Posterior cingulate gyrus (tissue), 11 donors: ENCODE measurements at regions not wholly inside any gene's neighbourhood (a gene's known extent, or its start where the extent isn't known, plus 50 kb on each side); places are given as distances from the start of the nearest gene placed in this dataset.
A peak's percentile ranks its signal among the peaks of the same experiment; 100 is the strongest.
"Not testable (repeated sequence)": the region's sequence is repeated elsewhere in the genome, so short reads cannot be mapped to it uniquely, and the experiment has no call there.

ENCODE experiments used
- DNase-seq, 10 donors: peaks; one replicate each; pipeline versions ENCODE4 v3.0.0 to v3.0.0-alpha.2; 2020 to 2021; ENCODE audit warnings: mixed read lengths in 3 of 10
- intact Hi-C: fragments of 100-400 bp; cut with DNase I; formaldehyde crosslinking; loops from one replicate; pipeline ENCODE4 v1.15.1; 2023

DNA sequence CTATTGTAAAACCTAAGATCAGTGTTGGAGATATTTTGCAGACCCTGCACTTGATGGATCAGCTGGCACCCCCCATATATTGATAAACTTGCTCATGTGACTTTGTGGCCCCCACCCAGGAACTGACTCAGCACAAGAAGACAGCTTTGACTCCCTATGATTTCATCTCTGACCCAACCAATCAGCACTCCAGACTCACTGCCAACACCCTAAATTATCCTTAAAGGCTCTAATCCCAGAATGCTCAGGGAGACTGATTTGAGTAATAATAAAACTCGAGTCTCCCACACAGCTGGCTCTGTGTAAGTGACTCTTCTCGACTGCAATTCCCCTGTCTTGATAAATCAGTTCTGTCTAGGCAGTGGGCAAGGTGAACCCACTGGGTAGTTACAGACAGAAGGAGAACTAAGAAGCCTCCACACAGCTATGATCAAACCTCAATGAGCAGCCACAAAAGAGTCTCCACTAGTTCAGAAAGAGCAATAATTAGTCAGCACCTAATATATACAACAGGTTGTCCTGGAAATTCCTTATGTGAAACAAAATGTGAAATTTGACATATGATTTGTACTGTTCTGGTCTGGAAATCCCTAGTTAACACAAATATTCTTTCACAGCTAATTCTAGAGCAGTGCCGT lies 52.2 kb downstream of the ACTL7B start:
- no peak for DNase-seq
- intact Hi-C loops, result no loop called here

DNA sequence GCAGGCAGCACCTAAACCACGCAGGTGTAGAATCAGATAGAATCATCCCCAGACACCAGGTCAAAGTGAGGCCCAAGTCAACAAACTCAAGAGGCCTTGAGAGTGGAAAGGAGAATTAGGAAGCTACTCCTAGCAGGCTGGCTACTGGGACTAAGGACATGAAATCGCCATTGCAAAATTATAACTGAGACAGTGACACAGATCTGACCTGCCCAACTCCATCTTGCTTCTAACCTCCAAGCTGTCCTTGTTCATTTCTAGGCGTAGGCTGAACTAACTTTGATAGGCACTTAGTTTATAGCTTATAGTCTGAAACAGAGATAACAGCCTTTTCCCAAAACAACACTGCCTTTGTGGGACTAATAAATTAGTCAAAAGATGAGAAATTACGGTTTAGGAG lies 52.8 kb downstream of the ACTL7B start:
- no peak for DNase-seq
- intact Hi-C loops, result no loop called here

- intact Hi-C loops, result no loop called here
- DNase-seq, result no peak
These were observed 53.8 kb downstream of the ACTL7B start for GRCh38 chr9:108801949-108802348.

- no peak for DNase-seq
- intact Hi-C loops, result no loop called here
These were observed 55.1 kb downstream of the ACTL7B start for GRCh38 chr9:108800632-108801099.

DNA sequence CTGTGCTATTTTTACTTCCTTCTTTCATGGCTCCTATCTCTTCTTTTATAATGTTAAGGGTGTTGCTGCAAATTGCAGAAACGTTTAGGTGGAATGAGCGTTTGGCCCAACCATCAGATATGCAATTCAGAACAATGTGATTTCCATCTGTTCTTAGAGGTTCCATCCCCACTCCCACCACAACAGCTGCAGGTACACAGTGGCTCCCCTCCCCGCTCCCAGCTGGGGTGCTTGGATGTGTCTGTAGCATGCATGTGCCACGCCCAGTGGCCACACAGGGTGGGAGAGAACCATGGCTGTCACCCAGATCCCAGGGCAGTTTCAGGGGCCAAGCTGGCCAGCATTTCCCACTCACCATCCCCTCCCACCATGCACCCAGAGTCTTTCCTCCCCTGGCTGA lies 62.2 kb downstream of the ACTL7B start:
- intact Hi-C loops, result no loop called here

DNA sequence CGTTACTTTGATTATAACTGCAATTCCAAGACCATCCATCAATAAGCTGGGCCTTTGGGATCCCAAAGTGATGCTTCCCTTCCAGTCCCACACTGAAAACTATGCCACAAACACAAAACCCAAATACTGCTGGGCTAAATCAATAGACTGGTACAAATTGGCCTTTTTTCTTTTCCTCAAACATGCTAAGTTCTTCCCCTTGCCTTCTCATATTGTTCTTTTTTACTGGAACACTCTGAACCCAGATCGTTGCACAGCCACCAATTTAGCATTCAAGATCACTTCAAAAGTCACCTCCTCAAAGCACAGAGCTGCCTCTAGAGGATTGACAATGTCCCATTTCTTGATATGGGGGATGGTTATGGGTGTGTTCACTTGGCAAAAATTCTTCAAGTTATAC lies 66.0 kb downstream of the ACTL7B start:
- DNase-seq, result no peak
- intact Hi-C loops, result no loop called here

More for the DNA sequence above, 62.2 kb downstream of the ACTL7B start:
- DNase-seq, result no peak

DNA sequence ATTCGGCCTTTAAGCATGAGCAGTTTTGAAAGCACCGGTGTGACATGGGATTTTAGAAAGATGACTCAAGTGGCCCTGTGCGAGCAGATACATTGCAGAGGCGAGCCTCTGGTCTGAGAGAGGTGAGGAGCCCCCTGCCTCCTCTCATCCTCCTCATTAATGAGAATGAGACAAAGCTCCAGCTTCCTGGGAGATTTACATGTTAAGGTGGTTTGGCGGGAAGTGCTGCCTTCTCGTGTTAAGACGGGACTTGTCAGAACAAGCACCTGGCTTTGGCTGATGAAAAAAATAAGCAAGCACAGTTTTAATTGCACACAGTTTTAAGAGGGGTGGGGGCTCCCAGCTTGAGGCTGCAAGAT lies 68.1 kb downstream of the ACTL7B start:
- no peak for DNase-seq
- intact Hi-C loops, result no loop called here

DNA sequence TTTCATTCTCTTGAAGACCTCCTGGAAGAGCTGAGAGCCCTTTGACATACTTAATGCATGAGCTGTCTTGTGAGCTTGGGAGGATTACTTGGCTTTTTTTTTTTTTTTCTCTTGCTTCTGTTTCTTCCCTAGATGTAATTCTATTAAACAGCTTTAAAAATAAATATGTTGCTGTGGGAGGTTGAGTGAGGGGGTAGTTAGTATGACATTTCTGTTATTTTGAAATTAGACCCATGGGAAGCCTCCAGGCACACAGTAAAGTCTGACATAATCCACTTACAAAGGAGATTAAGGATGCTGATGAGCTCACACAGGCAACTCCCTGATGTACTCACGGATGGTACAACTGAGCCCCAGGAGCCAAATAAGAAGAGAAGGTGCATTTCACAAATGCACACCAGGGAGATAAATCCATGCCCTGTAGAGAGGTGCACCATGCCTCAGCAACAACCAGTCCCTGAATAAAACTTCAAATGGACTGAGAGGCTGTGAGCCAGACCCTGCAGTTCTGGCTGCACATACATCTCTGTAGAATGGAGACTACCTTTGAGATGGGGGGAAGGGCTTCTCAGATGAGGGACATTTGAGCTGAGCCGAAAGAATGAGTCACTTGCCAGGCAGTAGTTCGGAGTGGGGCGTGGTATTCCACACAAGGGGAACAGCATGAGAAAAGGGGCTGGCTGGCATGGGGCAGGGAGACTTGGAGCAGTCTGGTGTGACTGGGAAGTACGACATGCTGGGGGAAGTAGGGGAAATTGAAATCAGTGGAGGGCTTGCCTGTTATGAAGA lies 68.7 kb downstream of the ACTL7B start:
- no peak for DNase-seq
- intact Hi-C loops, result no loop called here

DNA sequence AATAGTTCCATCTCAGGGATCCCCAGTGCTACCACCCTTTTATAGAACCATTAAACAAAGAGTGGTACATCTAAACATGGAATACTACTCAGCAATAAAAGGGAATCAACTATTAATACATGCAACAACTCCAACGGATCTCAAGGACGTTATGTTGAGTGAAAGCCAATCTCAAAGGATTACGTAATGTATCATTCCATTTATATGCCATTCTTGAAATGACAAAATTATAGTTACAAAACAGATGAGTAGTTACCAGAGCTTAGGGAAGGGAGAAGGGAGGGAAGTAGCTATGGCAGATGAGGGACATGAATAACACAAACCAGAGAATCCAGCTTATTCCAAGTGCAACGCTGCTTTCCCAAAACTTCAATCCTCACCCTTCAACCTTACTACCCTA lies 69.5 kb downstream of the ACTL7B start:
- DNase-seq, result no peak
- intact Hi-C loops, result no loop called here

DNA sequence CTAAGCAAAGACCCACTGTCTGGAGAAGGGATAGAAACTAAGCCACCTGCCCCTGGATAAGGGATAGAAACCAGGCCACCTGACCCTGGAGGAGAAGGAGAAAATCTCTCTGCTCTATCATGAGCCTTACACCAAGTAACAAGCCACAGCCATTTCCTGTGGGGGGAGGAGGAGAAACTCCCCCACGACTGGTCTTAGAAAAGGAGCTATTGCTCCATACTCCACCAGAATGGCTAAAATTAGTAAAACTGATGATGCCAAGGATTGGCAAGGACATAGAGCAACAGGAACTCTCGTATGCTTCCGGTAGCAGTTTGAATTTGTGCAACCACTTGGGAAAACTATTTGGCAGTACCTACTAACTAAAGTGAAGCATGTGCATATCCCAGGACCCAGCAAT lies 70.8 kb downstream of the ACTL7B start:
- no peak for DNase-seq
- intact Hi-C loops, result no loop called here

DNA sequence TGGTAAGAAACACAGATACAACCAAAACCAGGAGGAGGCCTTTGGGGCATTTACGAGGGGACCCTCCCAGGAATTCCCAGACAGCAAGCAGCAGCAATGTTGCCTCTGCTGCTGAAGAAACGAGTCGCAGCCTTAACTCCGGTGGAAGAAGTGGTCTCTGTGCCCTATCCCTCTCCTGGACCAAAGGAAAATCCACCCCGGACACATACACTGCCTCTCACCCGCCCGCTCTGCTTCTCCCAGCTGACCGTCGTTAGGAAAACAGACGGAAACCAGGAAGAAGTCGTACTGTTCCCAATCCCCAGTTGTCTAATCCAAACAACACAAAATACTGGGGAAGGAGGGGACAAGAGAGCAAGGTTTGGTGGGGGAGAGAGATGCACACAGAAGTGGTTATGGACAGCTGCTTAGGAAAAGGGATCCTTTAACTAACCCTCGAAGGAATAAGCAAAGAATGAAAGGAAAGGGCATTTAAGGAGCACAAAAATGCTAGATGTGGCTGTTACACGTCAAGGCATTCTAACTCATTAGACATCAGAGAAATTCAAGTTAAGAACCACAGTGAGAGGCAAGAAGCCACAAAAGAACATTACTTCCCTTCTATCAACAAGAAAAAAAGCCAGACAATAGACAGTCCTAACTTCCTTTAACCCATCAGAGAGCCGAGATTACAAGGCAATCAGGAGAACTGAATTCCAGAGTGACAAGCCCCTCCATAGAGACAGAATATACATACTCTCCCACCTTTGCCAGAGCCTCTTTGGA lies 71.9 kb downstream of the ACTL7B start:
- DNase-seq, result no peak
- intact Hi-C loops, result no loop called here

DNA sequence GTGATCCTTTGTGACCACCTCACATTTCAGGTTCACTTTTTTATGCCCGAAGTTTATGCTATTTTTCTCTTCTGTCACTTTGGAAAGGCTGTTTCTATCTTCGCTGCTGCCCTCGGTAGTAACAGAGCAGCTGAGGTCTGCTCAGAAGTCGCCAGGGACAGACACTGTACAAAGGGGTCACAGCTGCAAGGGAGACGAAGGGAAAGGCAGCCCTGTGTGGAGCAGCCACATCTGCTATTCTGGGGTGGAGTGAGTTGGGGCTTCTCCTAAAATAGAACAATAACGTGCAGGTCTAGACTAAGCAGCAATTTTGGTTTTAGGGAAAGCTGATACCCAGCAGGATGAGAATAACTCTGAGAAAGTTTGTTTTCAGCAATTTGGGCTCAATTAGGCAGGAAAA lies 72.5 kb downstream of the ACTL7B start:
- peak in 1 of 10 donors; percentile 32 for DNase-seq
- intact Hi-C loops, result no loop called here

DNA sequence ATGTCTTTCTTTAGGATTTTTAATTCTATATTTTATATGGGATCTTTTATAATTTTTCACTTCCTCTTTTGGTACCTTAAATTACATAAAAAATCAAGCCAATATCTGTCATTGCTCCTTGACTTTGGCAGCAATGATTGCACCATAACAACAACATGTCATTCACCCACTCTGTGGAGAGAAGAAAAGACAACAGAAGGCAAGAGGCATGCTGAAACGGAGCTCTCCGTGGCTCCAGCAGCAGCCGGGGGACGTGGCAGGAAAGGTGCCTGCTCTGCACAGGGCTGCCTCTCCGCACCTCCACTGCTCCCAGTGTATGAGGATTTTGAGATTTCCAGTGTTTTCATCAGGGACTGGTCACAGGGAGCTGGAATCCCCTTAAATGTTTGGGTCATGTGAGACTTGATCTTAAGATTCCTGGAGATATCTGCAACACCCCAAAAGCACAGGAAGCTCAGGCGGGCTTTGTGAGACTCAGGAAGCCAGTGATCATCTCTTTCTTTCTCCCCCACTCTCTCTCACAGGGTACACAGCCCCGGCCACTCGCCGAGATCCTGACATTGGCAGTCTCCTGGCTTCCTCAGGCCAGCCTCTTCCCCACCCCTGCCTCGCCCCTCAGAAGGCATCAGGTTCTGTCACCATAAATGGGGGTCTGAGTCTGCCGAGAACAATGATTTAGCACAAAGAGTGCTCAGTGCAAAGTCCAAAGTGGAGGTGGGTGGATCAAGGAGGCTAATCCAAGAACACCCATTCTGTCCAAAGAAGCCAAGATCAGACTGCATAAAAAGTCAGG lies 74.6 kb downstream of the ACTL7B start:
- DNase-seq, result peak in 1 of 10 donors; percentile 19
- intact Hi-C loops, result no loop called here

DNA sequence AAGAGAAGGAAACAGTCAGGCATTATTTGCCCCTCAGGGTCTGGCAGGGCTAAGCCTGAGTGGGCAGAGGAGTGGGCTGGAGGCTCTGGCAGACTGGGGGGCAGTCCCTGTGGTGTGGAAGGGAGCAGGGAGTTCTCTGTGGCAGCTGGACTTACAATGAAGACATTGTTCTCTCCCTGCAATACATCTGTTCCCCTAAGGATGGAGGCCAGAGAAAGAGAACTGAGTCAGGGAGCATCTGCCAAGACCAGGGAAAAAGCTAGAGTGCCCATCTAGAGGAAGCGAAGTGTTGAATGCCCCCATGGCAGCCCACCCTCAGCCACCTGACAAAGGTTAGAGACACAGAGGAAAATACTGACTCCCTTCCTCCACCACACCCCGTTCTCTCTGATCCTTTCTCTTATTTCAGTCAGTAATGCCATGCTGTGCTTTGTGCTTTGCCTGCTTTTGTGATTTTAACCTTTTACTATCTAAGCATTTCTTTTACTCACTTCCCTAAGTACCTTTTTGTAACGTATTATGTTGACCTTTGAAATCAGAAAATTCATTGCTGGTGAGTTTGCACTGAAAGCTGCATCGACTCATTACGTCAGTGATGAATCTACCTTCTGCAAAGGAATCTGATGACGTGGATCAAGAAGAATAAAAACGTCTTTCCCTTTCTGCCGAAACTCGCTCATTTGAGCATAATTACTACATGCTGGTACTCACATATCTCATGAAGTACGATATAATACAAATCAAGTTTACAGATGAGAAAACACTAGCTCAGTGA lies 76.0 kb downstream of the ACTL7B start:
- intact Hi-C loops, result no loop called here
- DNase-seq, result peak in 7 of 10 donors; percentile 16 to 87 (median 51)

DNA sequence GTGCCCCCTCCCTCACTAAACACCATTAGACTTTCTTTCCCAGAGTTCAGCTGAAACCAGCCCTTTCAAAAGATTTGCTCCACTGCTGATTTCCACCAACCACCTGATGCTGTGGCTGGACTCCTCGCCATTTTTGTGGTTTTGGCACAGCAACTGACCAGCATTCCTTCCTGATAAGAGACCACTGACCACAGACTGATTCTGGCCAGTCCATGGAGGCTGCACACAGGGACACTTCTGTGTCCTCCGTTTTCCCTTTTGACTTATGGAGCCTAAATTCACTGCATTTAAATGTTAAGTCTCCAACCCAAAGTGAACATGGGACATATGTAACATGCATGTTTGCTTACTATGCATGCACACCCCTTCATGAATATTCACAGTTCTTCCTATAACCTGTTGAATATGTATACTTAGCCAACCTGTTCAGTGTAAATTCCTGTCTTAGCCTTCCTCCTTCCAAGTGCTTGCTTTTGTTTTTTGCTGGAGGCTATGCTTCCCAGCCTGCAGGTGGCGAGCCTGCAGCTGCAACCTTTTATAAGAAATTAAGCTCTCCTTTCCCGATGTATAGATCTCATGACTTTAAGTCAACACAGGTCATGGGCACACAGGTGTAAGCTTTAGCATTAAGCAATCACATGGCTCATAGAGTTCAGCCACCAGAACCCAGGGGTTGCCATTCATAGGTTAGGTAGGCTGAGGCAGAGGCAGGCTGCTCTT lies 78.7 kb downstream of the ACTL7B start:
- intact Hi-C loops, result no loop called here
- DNase-seq, result no peak

DNA sequence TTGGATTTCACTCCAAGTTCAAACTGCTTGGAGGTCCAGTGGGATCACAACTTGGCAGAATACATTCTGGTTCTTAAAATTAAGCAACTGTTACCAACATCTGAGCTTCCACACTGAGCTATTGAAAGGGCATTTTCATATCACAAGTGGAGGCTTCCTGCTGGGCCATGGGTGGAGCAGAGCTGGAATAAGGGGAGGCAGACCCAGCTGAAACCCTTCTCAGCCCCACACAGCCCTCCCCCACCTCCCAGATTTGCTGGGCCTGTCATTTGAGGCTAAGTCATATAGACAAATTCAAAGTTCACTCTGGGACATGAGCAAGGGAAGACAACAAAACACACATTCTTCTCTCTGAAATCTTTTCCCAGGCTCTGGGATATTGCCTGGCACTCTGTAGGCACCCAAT lies 79.9 kb downstream of the ACTL7B start:
- intact Hi-C loops, result no loop called here
- no peak for DNase-seq

DNA sequence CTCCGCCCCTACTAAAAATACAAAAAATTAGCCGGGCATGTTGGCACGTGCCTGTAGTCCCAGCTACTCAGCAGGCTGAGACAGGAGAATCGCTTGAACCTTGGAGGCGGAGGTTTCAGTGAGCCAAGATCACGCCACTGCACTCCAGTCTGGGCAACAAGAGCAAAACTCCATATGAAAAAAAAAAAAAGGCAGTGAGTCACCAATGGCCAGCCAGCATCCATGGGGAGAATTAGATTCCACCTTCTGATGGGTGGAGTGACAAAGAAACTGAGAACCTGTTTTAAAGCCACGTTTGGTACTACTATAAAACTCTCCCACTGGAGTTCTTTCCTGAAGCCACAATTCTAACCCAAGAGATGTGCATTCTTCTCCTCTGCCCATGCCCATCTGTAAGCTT lies 81.7 kb downstream of the ACTL7B start:
- intact Hi-C loops, DNase-seq: not testable (repeated sequence)

GRCh38 chr9:108772301-108772894 lies 83.4 kb downstream of the ACTL7B start:
- DNase-seq, result no peak
- intact Hi-C loops, result no loop called here

DNA sequence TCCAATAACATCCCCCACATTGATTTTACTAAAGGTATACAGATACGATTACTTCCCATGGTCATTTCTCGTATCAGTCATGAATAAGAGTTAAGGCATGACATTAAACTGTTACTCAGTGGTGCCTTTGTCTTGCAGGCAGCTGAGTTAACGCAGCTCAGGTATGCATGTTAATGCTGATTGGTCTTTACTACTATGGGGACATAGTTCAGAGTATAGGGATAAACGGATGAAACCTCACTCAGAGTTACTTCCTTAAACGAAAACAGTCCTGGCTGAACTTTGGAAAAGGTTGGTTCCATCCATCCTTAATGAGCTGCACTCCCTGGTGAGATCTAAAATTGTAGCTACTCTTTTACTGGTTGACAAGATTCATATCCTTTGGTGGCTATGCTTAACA lies 87.0 kb downstream of the ACTL7B start:
- DNase-seq, result no peak
- intact Hi-C loops, result no loop called here
